Thyroid gland (tissue), 4 donors: ENCODE measurements at regions not wholly inside any gene's neighbourhood (a gene's known extent, or its start where the extent isn't known, plus 50 kb on each side); places are given as distances from the start of the nearest gene placed in this dataset.

Experiments
- CTCF ChIP-seq, 6 experiments: fragments of 200-600 bp in 3 of 6; fragments of 450-650 bp in 3 of 6; sonication (generic) in 3 of 6; IDR thresholded peaks; one replicate each; pipeline ENCODE4 v1.5.1; 2016 to 2019; ENCODE audit warnings: antibody characterized with exemption in 6 of 6, mild to moderate bottlenecking in 2 of 6, inconsistent platforms in 1 of 6, moderate library complexity in 1 of 6
- POLR2A ChIP-seq, 2 donors: fragments of 450-650 bp; IDR thresholded peaks; one replicate each; pipeline ENCODE4 v1.6.1; 2017; ENCODE audit warnings: antibody characterized with exemption in 2 of 2, mild to moderate bottlenecking in 2 of 2, moderate library complexity in 1 of 2

GRCh38 chr10:109587366-109587765 lies 335.9 kb downstream of the XPNPEP1 start:
- TF ChIP-seq POLR2A (IDR thresholded peaks at IDR 0.05) (no peak), CTCF (IDR thresholded peaks at IDR 0.05) (no peak)
